ENCODE measurements at regions not wholly inside any gene's neighbourhood (a gene's known extent, or its start where the extent isn't known, plus 50 kb on each side); places are given as distances from the start of the nearest gene placed in this dataset.
"Not testable (repeated sequence)": the region's sequence is repeated elsewhere in the genome, so short reads cannot be mapped to it uniquely, and the experiment has no call there.

- Histone ChIP-seq H3K36me3 (no peaks in the 10 kb centered on the region), H3K4me1 (no peaks in the 10 kb centered on the region), H3K9me3 (no peaks in the 10 kb centered on the region), H3K27ac (no peak overlapping the region), H3K4me3 (no peak overlapping the region), H3K27me3 (no peaks in the 10 kb centered on the region)
- TF ChIP-seq POLR2A (IDR thresholded peaks at IDR 0.05) (no peak), CTCF (IDR thresholded peaks at IDR 0.05) (no peak)
- DNase-seq: no peak
Observed at GRCh38 chr6:140382355-140382754, 1007.9 kb upstream of the CITED2 start.

GRCh38 chr6:140380427-140381218 lies 1006.2 kb upstream of the CITED2 start:
- no peaks in the 10 kb centered on the region for H3K4me1 ChIP-seq
- no peak for TF ChIP-seq CTCF (IDR thresholded peaks at IDR 0.05)
- no peak for TF ChIP-seq POLR2A (IDR thresholded peaks at IDR 0.05)
- H3K4me3 ChIP-seq: no peak overlapping the region
- H3K36me3 ChIP-seq: no peaks in the 10 kb centered on the region
- no peak overlapping the region for H3K27ac ChIP-seq
- H3K27me3 ChIP-seq: no peaks in the 10 kb centered on the region
- H3K9me3 ChIP-seq: no peaks in the 10 kb centered on the region
- no peak for DNase-seq

- Histone ChIP-seq H3K27me3 (no peaks in the 10 kb centered on the region), H3K4me3 (no peak overlapping the region), H3K27ac (no peak overlapping the region), H3K36me3 (no peaks in the 10 kb centered on the region), H3K4me1 (no peaks in the 10 kb centered on the region), H3K9me3 (no peaks in the 10 kb centered on the region)
- no peak for TF ChIP-seq CTCF (IDR thresholded peaks at IDR 0.05)
- TF ChIP-seq POLR2A (IDR thresholded peaks at IDR 0.05): no peak
- DNase-seq: no peak
Observed at GRCh38 chr6:140379919-140380318, 1005.5 kb upstream of the CITED2 start.

GRCh38 chr6:140376209-140376608 lies 1001.8 kb upstream of the CITED2 start:
- DNase-seq: no peak
- no peaks in the 10 kb centered on the region for H3K9me3 ChIP-seq
- no peaks in the 10 kb centered on the region for H3K4me1 ChIP-seq
- no peak overlapping the region for H3K4me3 ChIP-seq
- TF ChIP-seq CTCF (IDR thresholded peaks at IDR 0.05) (no peak), POLR2A (IDR thresholded peaks at IDR 0.05) (no peak)
- H3K27me3 ChIP-seq: no peaks in the 10 kb centered on the region
- H3K27ac ChIP-seq: no peak overlapping the region
- no peaks in the 10 kb centered on the region for H3K36me3 ChIP-seq

- H3K27ac ChIP-seq, DNase-seq, H3K9me3 ChIP-seq, H3K27me3 ChIP-seq, H3K36me3 ChIP-seq, H3K4me3 ChIP-seq, H3K4me1 ChIP-seq: not testable (repeated sequence)
Observed at GRCh38 chr6:140373728-140374127, 999.3 kb upstream of the CITED2 start.

- Histone ChIP-seq H3K4me3 (no peak overlapping the region), H3K36me3 (no peaks in the 10 kb centered on the region), H3K9me3 (no peaks in the 10 kb centered on the region), H3K27me3 (no peaks in the 10 kb centered on the region), H3K27ac (no peak overlapping the region), H3K4me1 (no peaks in the 10 kb centered on the region)
- DNase-seq: no peak
- TF ChIP-seq POLR2A (IDR thresholded peaks at IDR 0.05): no peak
- no peak for TF ChIP-seq CTCF (IDR thresholded peaks at IDR 0.05)
Observed at GRCh38 chr6:140372064-140372463, 997.6 kb upstream of the CITED2 start.

All from Peyer's patch (tissue), 4 donors.